ENCODE measurements at regions not wholly inside any gene's neighbourhood (a gene's known extent, or its start where the extent isn't known, plus 50 kb on each side); places are given as distances from the start of the nearest gene placed in this dataset.

DNA sequence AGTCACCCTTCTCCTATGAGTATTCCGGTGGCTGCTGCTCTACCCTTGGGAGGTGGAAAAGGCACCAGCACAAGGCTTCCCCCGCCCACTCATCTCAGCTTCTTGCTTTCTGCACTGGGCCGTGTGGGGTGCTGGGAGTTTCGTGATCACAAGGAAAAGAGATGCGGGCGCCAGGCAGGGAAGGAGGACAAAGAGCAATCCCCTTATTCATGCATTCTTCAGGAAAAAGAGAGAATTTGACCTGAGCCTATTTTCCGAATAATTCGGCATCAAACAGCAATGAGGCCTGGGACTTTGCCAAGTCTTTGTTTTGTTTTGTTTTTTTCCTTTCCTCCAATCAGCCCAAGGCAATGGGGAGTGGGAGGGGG is 102.2 kb upstream of the LPP start:
- peaks cover 15% of the 10 kb centered on the region for H3K27me3 Mint-ChIP-seq
- H3K4me1 Mint-ChIP-seq, result peaks cover 11% of the 10 kb centered on the region
- H3K9me3 Mint-ChIP-seq, result no peaks in the 10 kb centered on the region
- no peaks in the 10 kb centered on the region for H3K36me3 Mint-ChIP-seq
- H3K4me3 Mint-ChIP-seq, result no peak overlapping the region
- no peak for ATAC-seq
- H3K27ac Mint-ChIP-seq, result no peak overlapping the region

- Mint-ChIP-seq H3K4me1 (peaks cover 11% of the 10 kb centered on the region), H3K27me3 (peaks cover 13% of the 10 kb centered on the region), H3K27ac (no peak overlapping the region), H3K4me3 (no peak overlapping the region), H3K36me3 (no peaks in the 10 kb centered on the region), H3K9me3 (no peaks in the 10 kb centered on the region)
- ATAC-seq, result no peak
Observed at GRCh38 chr3:188052169-188053035, 101.6 kb upstream of the LPP start.

- no peak for ATAC-seq
- Mint-ChIP-seq H3K27ac (no peak overlapping the region), H3K36me3 (no peaks in the 10 kb centered on the region), H3K4me1 (peaks cover 11% of the 10 kb centered on the region), H3K9me3 (no peaks in the 10 kb centered on the region), H3K27me3 (peaks cover 7% of the 10 kb centered on the region), H3K4me3 (no peak overlapping the region)
Observed at GRCh38 chr3:188053036-188053340, 101.0 kb upstream of the LPP start.

- ATAC-seq, result no peak
- Mint-ChIP-seq H3K4me3 (no peak overlapping the region), H3K27me3 (no peaks in the 10 kb centered on the region), H3K36me3 (no peaks in the 10 kb centered on the region), H3K27ac (no peak overlapping the region), H3K4me1 (peaks cover 11% of the 10 kb centered on the region), H3K9me3 (no peaks in the 10 kb centered on the region)
Observed at GRCh38 chr3:188053710-188054380, 100.1 kb upstream of the LPP start.

DNA sequence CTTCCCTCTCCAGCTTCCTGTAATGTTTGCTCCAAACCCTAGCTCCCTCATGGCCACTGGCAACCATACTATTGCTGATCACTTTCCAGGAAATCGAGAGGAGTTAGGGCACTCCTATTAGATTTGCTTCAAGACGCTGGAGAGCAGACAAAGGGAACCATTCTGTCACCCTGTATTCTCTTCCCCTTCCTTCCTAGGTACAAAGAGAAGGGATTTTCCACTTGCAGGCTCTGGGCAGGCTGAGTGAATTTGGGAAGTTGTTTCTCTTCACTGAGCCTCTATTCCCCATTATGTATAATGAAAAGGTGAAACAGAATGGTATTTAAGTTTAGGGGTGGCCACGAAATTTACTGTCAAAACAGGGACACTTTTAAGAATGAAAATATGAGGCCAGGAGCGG is 99.4 kb upstream of the LPP start:
- Mint-ChIP-seq H3K27ac (no peak overlapping the region), H3K4me3 (no peak overlapping the region), H3K4me1 (peaks cover 11% of the 10 kb centered on the region), H3K36me3 (no peaks in the 10 kb centered on the region), H3K27me3 (no peaks in the 10 kb centered on the region), H3K9me3 (no peaks in the 10 kb centered on the region)
- ATAC-seq, result no peak

- H3K9me3 Mint-ChIP-seq, result no peaks in the 10 kb centered on the region
- H3K4me3 Mint-ChIP-seq, result no peak overlapping the region
- H3K4me1 Mint-ChIP-seq, result peaks cover 4% of the 10 kb centered on the region
- H3K36me3 Mint-ChIP-seq, result no peaks in the 10 kb centered on the region
- H3K27me3 Mint-ChIP-seq, result no peaks in the 10 kb centered on the region
- ATAC-seq, result no peak
- H3K27ac Mint-ChIP-seq, result no peak overlapping the region
Observed at GRCh38 chr3:188055388-188055787, 98.6 kb upstream of the LPP start.

- ATAC-seq, result no peak
- H3K36me3 Mint-ChIP-seq, result no peaks in the 10 kb centered on the region
- peaks cover 7% of the 10 kb centered on the region for H3K4me1 Mint-ChIP-seq
- no peaks in the 10 kb centered on the region for H3K27me3 Mint-ChIP-seq
- H3K4me3 Mint-ChIP-seq, result no peak overlapping the region
- no peaks in the 10 kb centered on the region for H3K9me3 Mint-ChIP-seq
- H3K27ac Mint-ChIP-seq, result no peak overlapping the region
Observed at GRCh38 chr3:188057124-188057523, 96.8 kb upstream of the LPP start.

- no peak overlapping the region for H3K4me3 Mint-ChIP-seq
Observed at GRCh38 chr3:188058569-188059184, 95.3 kb upstream of the LPP start.

DNA sequence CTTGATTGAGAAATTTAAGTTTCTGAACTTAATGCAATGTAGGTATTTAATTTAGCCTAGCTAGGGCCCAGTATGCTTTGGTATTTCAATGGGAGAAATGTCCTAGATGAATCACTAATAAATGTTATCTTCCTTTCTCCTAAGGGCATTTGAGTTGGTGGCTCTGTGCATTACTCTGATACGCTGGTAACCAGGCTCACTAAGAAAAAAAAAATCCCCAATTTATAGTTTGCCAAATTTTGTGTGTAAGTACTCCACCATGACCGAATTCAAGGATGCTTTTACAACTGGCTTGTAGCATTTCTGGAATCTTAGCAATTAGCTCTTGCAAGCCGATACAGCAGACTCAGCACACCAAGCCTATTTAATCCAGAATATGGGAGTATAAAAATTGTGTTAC is 94.6 kb upstream of the LPP start:
- Mint-ChIP-seq H3K27me3 (no peaks in the 10 kb centered on the region), H3K4me3 (no peak overlapping the region), H3K9me3 (no peaks in the 10 kb centered on the region), H3K27ac (peak overlapping the region; percentile 13), H3K36me3 (no peaks in the 10 kb centered on the region), H3K4me1 (peaks cover 7% of the 10 kb centered on the region)
- no peak for ATAC-seq

More at GRCh38 chr3:188058569-188059184, 95.3 kb upstream of the LPP start:
- Mint-ChIP-seq H3K4me1 (peaks cover 7% of the 10 kb centered on the region), H3K9me3 (no peaks in the 10 kb centered on the region), H3K27ac (peak overlapping the region; percentile 13), H3K27me3 (no peaks in the 10 kb centered on the region), H3K36me3 (no peaks in the 10 kb centered on the region)
- no peak for ATAC-seq

- ATAC-seq, result no peak
- H3K36me3 Mint-ChIP-seq, result no peaks in the 10 kb centered on the region
- no peak overlapping the region for H3K4me3 Mint-ChIP-seq
- no peaks in the 10 kb centered on the region for H3K9me3 Mint-ChIP-seq
- H3K27ac Mint-ChIP-seq, result no peak overlapping the region
- peaks cover 7% of the 10 kb centered on the region for H3K4me1 Mint-ChIP-seq
- no peaks in the 10 kb centered on the region for H3K27me3 Mint-ChIP-seq
Observed at GRCh38 chr3:188060264-188060835, 93.6 kb upstream of the LPP start.

DNA sequence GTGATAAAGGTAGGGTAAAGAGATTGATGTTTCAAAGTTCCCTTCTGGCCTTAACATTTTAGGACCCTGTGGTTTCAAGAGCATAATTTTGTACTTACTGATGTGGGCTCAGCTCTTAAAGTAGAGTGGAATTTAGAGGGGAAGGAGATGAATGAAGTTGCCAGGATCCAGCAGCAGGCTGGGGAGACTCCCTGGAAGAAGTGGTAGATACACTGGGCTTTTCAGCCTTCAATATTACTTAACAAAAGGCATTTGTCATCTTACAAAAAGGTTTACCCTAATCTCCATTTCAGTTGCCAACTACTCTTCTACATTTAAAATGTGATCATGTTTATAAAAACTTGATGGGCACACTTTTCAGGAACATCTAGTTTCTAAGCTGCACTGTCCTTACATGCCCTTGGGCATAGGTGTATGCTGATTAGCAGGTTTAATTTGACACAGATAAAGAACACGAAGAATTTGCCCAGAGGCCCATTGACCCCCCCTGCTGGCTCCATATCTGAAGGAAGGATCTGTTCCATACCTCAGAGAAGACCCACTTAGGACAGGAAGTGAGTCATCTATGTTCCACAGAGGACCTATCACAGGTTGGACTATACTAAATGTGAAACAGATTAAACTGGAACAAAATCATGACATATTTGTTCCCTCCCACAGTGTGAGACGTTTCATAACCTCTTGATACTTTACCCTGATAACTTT is 93.0 kb upstream of the LPP start:
- H3K27ac Mint-ChIP-seq, result no peak overlapping the region
- ATAC-seq, result peak; percentile 88

DNA sequence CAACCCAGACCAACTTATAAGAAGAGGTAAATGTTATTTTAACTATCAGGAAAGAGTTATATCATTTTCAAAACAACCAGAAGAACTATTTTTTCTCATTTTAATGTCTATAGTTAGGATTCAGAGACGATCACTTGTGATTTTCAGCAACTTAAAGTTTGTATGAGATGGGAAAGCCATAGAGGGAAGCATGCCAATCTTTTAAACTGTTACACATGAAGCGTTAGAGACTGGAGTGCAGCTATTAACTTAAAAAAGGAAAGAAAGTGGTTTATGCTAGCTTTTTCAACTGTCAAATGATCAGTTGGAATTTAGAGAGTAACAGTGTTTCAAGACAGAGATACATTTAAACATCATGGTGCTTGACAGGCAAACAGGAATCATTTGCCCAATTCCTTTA is 91.7 kb upstream of the LPP start:
- Mint-ChIP-seq H3K36me3 (no peaks in the 10 kb centered on the region), H3K27me3 (no peaks in the 10 kb centered on the region), H3K9me3 (no peaks in the 10 kb centered on the region), H3K4me3 (no peak overlapping the region), H3K27ac (no peak overlapping the region), H3K4me1 (peaks cover 7% of the 10 kb centered on the region)
- no peak for ATAC-seq

More for the DNA sequence above, 93.0 kb upstream of the LPP start:
- H3K36me3 Mint-ChIP-seq, result no peaks in the 10 kb centered on the region
- no peaks in the 10 kb centered on the region for H3K27me3 Mint-ChIP-seq
- peaks cover 7% of the 10 kb centered on the region for H3K4me1 Mint-ChIP-seq
- H3K9me3 Mint-ChIP-seq, result no peaks in the 10 kb centered on the region
- no peak overlapping the region for H3K4me3 Mint-ChIP-seq

- H3K4me3 Mint-ChIP-seq, result no peak overlapping the region
- peaks cover 7% of the 10 kb centered on the region for H3K4me1 Mint-ChIP-seq
- no peak for ATAC-seq
- no peaks in the 10 kb centered on the region for H3K27me3 Mint-ChIP-seq
- H3K36me3 Mint-ChIP-seq, result no peaks in the 10 kb centered on the region
- H3K27ac Mint-ChIP-seq, result no peak overlapping the region
- H3K9me3 Mint-ChIP-seq, result no peaks in the 10 kb centered on the region
Observed at GRCh38 chr3:188064831-188065493, 89.0 kb upstream of the LPP start.

GRCh38 chr3:188066141-188066540 is 87.8 kb upstream of the LPP start:
- Mint-ChIP-seq H3K27ac (no peak overlapping the region), H3K4me3 (no peak overlapping the region), H3K36me3 (no peaks in the 10 kb centered on the region), H3K4me1 (peaks cover 5% of the 10 kb centered on the region), H3K9me3 (no peaks in the 10 kb centered on the region), H3K27me3 (no peaks in the 10 kb centered on the region)
- ATAC-seq, result no peak

- no peaks in the 10 kb centered on the region for H3K36me3 Mint-ChIP-seq
- no peaks in the 10 kb centered on the region for H3K4me1 Mint-ChIP-seq
Observed at GRCh38 chr3:188067932-188068331, 86.0 kb upstream of the LPP start.

More at GRCh38 chr3:188067932-188068331, 86.0 kb upstream of the LPP start:
- Mint-ChIP-seq H3K27me3 (no peaks in the 10 kb centered on the region), H3K4me3 (no peak overlapping the region), H3K9me3 (no peaks in the 10 kb centered on the region), H3K27ac (no peak overlapping the region)
- no peak for ATAC-seq

Measured in stimulated activated memory B cell treated with anti-CD40 and anti-IgM and Interleukin-4, amounts not matched to agents 10 μg/mL and 1 μg/mL and 100 μg/mL, for 72 hours (primary cell).